HPDE6-E6E7 (cell line): ENCODE measurements at regions not wholly inside any gene's neighbourhood (a gene's known extent, or its start where the extent isn't known, plus 50 kb on each side); places are given as distances from the start of the nearest gene placed in this dataset.

Experiments used
- DNase-seq: peaks from one replicate; pipeline ENCODE4 v3.0.0; 2011; ENCODE audit warnings: missing footprints; ENCODE audit errors: extremely low spot score

GRCh38 chr20:11717562-11717961 is 200.1 kb upstream of the BTBD3 start:
- no peak for DNase-seq

DNA sequence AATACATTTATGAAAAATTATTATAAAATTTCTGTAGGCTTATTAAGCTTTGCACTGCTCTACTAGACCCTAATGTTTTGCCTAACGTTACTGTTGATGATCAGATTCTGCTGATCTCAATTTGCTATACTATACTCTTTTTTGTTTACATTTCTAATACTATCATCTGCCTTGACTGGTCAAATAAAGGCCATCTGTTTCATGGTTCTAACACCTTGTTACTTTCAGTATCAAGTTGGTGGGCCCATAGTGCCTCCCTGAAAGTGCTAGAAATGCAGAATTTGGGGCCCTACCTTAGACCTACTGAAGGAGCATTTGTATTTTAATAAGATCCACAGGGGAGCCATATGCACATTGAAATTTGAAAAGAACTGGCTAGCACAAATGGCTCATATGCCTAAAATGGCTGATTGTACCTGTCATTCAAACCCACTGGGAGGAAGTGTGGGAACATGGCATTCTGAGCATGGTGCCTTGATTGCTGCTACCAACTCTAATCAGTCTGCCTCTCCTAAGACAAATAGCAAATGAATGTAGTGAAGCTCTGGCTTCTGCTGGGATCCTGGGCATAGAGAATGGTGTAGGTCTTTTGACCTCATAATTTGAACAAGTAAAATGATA is 199.1 kb upstream of the BTBD3 start:
- no peak for DNase-seq

DNA sequence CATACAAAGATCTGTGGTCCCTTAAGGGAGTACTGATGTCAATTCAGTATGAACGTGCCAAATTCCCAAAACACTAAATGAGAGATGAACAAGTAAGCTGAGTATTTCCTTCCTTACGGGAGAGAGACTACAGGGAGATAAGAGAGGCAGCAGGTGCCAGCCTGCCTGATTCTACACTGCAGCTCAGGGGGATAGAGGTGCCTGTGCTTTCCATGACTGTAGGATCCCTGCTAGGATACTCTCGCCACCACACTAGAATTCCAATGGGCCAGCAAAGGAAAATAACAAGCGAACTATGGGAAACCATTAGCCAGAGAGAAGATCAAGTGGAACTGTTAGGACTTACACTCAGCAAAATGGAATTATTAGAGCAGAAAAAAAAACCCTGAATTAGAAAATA is 198.5 kb upstream of the BTBD3 start:
- no peak for DNase-seq

- no peak for DNase-seq
Observed at GRCh38 chr20:11721411-11721810, 196.3 kb upstream of the BTBD3 start.

GRCh38 chr20:11724097-11724496 is 193.6 kb upstream of the BTBD3 start:
- no peak for DNase-seq

- DNase-seq, result no peak
Observed at GRCh38 chr20:11726026-11726425, 191.7 kb upstream of the BTBD3 start.

GRCh38 chr20:11727708-11728107 is 190.0 kb upstream of the BTBD3 start:
- DNase-seq, result no peak

- DNase-seq, result no peak
Observed at GRCh38 chr20:11728937-11729336, 188.8 kb upstream of the BTBD3 start.

GRCh38 chr20:11729806-11730205 is 187.9 kb upstream of the BTBD3 start:
- no peak for DNase-seq

- DNase-seq, result no peak
Observed at GRCh38 chr20:11734431-11734830, 183.3 kb upstream of the BTBD3 start.

GRCh38 chr20:11738852-11739251 is 178.8 kb upstream of the BTBD3 start:
- no peak for DNase-seq

DNA sequence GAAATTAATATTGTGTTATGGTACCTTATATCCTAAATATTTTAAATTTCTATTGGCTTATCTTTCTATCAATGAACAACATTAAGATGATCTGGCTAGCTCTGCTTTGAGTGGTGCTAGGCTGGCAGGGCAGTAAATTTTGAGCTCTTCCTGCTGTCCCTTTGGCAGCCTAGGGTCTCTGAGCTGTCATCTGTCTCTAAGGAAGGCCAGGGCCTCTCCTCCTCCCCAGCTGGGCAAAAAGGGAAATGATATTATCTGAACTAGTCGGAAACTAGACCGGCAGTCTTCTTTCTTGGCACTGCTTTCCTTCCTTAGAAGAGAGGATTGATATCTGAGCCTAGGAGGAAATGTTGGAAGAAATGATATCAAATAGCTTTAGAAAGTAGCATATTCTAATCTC is 176.7 kb upstream of the BTBD3 start:
- DNase-seq, result no peak

GRCh38 chr20:11745145-11745544 is 172.5 kb upstream of the BTBD3 start:
- DNase-seq, result no peak

- no peak for DNase-seq
Observed at GRCh38 chr20:11748436-11748835, 169.3 kb upstream of the BTBD3 start.

DNA sequence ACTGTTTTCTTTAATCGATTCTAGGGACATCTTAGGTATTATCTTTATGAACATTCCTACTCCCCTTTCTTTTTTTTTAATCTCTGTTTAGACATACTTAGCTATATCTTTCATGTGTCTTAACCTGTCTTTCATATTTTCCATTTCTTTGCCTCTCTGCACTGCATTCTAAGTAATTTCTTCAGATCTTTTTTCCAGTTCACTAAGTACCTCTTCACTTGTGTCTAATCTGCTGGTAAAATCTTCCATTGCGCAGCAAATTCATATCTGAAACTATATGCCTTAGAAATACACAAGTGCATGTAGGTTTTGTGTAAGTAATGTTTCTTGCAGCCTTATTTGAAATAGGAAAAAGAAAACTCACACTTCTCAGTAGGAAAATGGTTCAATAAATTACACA is 165.4 kb upstream of the BTBD3 start:
- no peak for DNase-seq

- DNase-seq, result no peak
Observed at GRCh38 chr20:11753155-11753554, 164.5 kb upstream of the BTBD3 start.

DNA sequence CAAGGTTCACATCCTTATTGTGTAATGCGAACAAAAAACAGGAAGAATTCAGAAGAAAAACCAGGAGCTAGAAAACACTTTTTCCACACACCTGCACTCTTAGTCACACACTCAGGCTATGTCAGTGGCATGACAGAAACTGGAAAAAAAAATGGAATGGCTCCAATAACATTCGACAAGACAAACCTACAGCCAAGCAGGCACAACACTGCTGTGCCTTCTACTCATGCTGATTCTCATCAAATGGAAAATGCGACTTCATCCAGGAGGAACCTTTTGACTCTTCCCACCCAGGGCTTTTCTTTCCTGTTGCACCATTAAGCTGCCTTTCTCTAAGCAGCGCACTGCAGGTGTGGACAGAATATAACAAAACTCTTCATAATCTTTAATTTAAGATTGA is 163.2 kb upstream of the BTBD3 start:
- no peak for DNase-seq

GRCh38 chr20:11755071-11755841 is 162.4 kb upstream of the BTBD3 start:
- no peak for DNase-seq

- no peak for DNase-seq
Observed at GRCh38 chr20:11761497-11761896, 156.2 kb upstream of the BTBD3 start.

DNA sequence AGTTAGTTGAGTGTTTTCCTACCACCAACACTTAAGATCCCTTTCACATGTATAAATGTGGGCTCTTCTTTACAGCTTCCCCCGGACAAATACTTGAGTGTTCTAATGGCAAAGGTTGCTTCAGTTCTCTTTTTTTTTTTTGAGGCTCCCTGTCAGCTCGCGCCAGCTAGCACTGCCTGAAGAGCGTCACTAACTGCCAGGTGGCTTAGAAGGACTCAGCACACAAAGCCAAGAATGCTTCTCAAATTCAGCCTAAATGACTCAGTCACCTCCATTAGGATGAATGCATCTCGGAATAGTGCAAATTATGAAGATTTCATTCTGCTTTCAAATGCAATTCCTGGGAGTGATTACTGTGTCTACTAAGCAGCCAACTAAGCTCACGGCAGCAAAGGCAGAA is 150.7 kb upstream of the BTBD3 start:
- DNase-seq, result no peak

GRCh38 chr20:11769825-11770224 is 147.9 kb upstream of the BTBD3 start:
- DNase-seq, result no peak

DNA sequence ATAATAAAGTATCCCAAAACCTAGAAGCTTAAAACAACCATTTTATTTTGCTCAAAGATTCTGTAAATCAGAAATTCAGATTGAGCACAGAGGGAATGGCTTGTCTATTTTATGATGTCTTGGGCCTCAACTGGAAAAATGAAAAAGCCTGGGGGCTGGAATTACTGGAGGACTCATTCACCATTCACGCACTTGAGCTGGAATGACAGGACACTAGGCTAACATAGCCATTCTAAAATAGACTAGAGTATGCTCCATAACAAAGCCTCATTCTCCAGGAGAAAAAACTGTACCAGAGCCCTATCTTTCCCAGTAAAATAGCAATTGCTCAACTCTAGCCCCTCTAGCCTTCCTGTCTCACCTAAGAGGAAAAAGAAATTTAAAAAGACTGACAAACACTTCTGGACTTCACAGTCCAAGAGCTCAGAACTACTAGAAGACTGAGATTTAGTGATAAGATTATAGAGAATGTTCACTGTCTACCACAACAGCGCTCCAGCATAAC is 145.4 kb upstream of the BTBD3 start:
- no peak for DNase-seq

- DNase-seq, result no peak
Observed at GRCh38 chr20:11776687-11777086, 141.0 kb upstream of the BTBD3 start.
